Astrocyte (in vitro differentiated cells and primary cell): ENCODE measurements at regions not wholly inside any gene's neighbourhood (a gene's known extent, or its start where the extent isn't known, plus 50 kb on each side); places are given as distances from the start of the nearest gene placed in this dataset.

ENCODE experiments used
- EZH2 ChIP-seq: IDR thresholded peaks from 2 replicates; pipeline ENCODE4 v1.6.1; 2012; ENCODE audit warnings: mild to moderate bottlenecking, low read length, inconsistent platforms; ENCODE audit not compliant: insufficient read depth
- TF ChIP-seq, protein P1 (sequence below): IDR thresholded peaks from 2 replicates; pipeline ENCODE4 v1.5.1; 2011; ENCODE audit warnings: low read depth, mild to moderate bottlenecking, inconsistent platforms, low read length, moderate library complexity; ENCODE audit not compliant: insufficient read depth

DNA sequence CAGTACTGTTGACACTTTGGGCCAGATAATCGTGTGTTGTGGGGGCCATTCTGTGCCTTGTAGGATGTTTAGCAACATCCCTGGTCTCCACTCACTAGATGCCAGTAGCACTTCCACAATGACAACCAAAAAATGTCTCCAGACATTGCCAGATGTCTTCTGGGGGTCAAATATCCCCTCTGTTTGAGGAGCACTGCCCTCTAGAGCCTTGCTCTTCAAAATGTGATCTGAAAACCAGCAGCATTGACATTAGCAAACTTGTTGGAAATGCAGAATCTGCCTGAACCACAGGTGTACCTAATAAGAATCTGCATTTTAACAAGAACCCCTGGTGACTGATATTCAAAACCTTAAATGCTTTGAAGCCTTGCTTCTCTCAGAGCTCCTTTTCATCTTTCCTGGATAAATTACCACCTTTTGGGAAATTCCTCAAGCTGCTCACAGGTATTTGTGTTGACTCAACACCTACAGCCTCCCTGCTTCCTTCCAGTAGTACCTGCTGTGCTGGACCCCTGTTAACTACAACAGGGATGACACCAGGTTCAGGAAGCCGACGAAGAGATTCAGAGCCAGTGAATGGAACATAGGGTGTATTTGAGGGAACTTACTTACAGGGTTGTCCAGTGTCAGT lies 459.0 kb upstream of the NR3C2 start:
- no peak for TF ChIP-seq EZH2
- TF ChIP-seq, protein P1, sequence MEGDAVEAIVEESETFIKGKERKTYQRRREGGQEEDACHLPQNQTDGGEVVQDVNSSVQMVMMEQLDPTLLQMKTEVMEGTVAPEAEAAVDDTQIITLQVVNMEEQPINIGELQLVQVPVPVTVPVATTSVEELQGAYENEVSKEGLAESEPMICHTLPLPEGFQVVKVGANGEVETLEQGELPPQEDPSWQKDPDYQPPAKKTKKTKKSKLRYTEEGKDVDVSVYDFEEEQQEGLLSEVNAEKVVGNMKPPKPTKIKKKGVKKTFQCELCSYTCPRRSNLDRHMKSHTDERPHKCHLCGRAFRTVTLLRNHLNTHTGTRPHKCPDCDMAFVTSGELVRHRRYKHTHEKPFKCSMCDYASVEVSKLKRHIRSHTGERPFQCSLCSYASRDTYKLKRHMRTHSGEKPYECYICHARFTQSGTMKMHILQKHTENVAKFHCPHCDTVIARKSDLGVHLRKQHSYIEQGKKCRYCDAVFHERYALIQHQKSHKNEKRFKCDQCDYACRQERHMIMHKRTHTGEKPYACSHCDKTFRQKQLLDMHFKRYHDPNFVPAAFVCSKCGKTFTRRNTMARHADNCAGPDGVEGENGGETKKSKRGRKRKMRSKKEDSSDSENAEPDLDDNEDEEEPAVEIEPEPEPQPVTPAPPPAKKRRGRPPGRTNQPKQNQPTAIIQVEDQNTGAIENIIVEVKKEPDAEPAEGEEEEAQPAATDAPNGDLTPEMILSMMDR = no peak
